Central memory CD4-positive, alpha-beta T cell (primary cell): ENCODE measurements at regions not wholly inside any gene's neighbourhood (a gene's known extent, or its start where the extent isn't known, plus 50 kb on each side); places are given as distances from the start of the nearest gene placed in this dataset.
"Not testable (repeated sequence)": the region's sequence is repeated elsewhere in the genome, so short reads cannot be mapped to it uniquely, and the experiment has no call there.

Source experiments
- DNase-seq: peaks from one replicate; pipeline ENCODE4 v3.0.0; 2022

GRCh38 chr1:143839182-143839581 is 132.6 kb downstream of the FAM72C start:
- not testable (repeated sequence) for DNase-seq

GRCh38 chr1:143838598-143838929 is 133.2 kb downstream of the FAM72C start:
- not testable (repeated sequence) for DNase-seq

- DNase-seq: not testable (repeated sequence)
These were observed 133.7 kb downstream of the FAM72C start for GRCh38 chr1:143837924-143838597.

- DNase-seq: not testable (repeated sequence)
These were observed 138.4 kb downstream of the FAM72C start for GRCh38 chr1:143833376-143833775.

- not testable (repeated sequence) for DNase-seq
These were observed 139.4 kb downstream of the FAM72C start for GRCh38 chr1:143832379-143832716.

- not testable (repeated sequence) for DNase-seq
These were observed 140.1 kb downstream of the FAM72C start for GRCh38 chr1:143831479-143832378.

GRCh38 chr1:143826162-143826561 is 145.6 kb downstream of the FAM72C start:
- DNase-seq: not testable (repeated sequence)

GRCh38 chr1:143824266-143824665 is 147.5 kb downstream of the FAM72C start:
- not testable (repeated sequence) for DNase-seq

- not testable (repeated sequence) for DNase-seq
These were observed 151.7 kb downstream of the FAM72C start for GRCh38 chr1:143820058-143820457.

- DNase-seq: not testable (repeated sequence)
These were observed 155.4 kb downstream of the FAM72C start for GRCh38 chr1:143816369-143816768.

- not testable (repeated sequence) for DNase-seq
These were observed 166.4 kb downstream of the FAM72C start for GRCh38 chr1:143805374-143805773.

- not testable (repeated sequence) for DNase-seq
These were observed 167.0 kb downstream of the FAM72C start for GRCh38 chr1:143804707-143805356.

GRCh38 chr1:143803927-143804411 is 167.8 kb downstream of the FAM72C start:
- DNase-seq: peak; percentile 0

GRCh38 chr1:143803095-143803494 is 168.7 kb downstream of the FAM72C start:
- not testable (repeated sequence) for DNase-seq

- not testable (repeated sequence) for DNase-seq
These were observed 172.1 kb downstream of the FAM72C start for GRCh38 chr1:143799568-143800187.

- not testable (repeated sequence) for DNase-seq
These were observed 175.4 kb downstream of the FAM72C start for GRCh38 chr1:143796369-143796768.

GRCh38 chr1:143792047-143792937 is 179.5 kb downstream of the FAM72C start:
- not testable (repeated sequence) for DNase-seq

GRCh38 chr1:143786381-143786780 is 185.4 kb downstream of the FAM72C start:
- DNase-seq: not testable (repeated sequence)

- DNase-seq: not testable (repeated sequence)
These were observed 185.9 kb downstream of the FAM72C start for GRCh38 chr1:143785883-143786282.

GRCh38 chr1:143784239-143784882 is 187.4 kb downstream of the FAM72C start:
- not testable (repeated sequence) for DNase-seq

GRCh38 chr1:143778178-143778577 is 193.6 kb downstream of the FAM72C start:
- DNase-seq: not testable (repeated sequence)
